ENCODE measurements at regions not wholly inside any gene's neighbourhood (a gene's known extent, or its start where the extent isn't known, plus 50 kb on each side); places are given as distances from the start of the nearest gene placed in this dataset.

GRCh38 chr12:83613586-83614110 is 926.9 kb downstream of the TMTC2 start:
- no peaks in the 10 kb centered on the region for H3K27me3 ChIP-seq (ENCODE audit: control insufficient read depth in 2 of 2, insufficient read depth in 2 of 2, low read length in 2 of 2)
- H4K20me1 ChIP-seq (ENCODE audit: insufficient read depth, low read length) = no peaks in the 10 kb centered on the region
- H3K9me3 Mint-ChIP-seq = peaks cover 0 to 15% (median 4%) of the 10 kb centered on the region in 7 donors
- no peaks in the 10 kb centered on the region for H3K27me3 Mint-ChIP-seq (ENCODE audit: low read depth in 3 of 3)
- H3K27ac ChIP-seq (ENCODE audit: low read depth in 1 of 2, low read length in 2 of 2) = no peak overlapping the region
- no peak overlapping the region for H3K4me3 ChIP-seq (replicated peaks in 1 of 3; ENCODE audit: low read depth in 2 of 3, low read length in 3 of 3)
- H3K36me3 Mint-ChIP-seq = no peaks in the 10 kb centered on the region
- H2AFZ ChIP-seq (ENCODE audit: insufficient read depth, low read depth, low read length, poor library complexity, severe bottlenecking) = no peak overlapping the region
- no peak for TF ChIP-seq CTCF (IDR thresholded peaks at IDR 0.05)
- peaks cover 6 to 13% of the 10 kb centered on the region in 2 donors for H3K9me3 ChIP-seq (replicated peaks in 1 of 2; ENCODE audit: control insufficient read depth in 1 of 2, insufficient read depth in 1 of 2, low read length in 2 of 2)
- H3K4me3 Mint-ChIP-seq = no peak overlapping the region
- no peak for DNase-seq
- H3K79me2 ChIP-seq (ENCODE audit: insufficient read depth, low read length) = no peaks in the 10 kb centered on the region
- no CpG with 5 or more reads among the region's 3 CpGs for WGBS (ENCODE audit: insufficient coverage)
- no peaks in the 10 kb centered on the region for H3K36me3 ChIP-seq (replicated peaks in 1 of 2; ENCODE audit: control insufficient read depth in 1 of 2, insufficient read depth in 2 of 2, low read length in 2 of 2)
- no peak overlapping the region for H3K27ac Mint-ChIP-seq
- H3K4me1 ChIP-seq (ENCODE audit: control insufficient read depth in 1 of 2, insufficient read depth in 2 of 2, low read length in 2 of 2) = no peaks in the 10 kb centered on the region
- H3K4me1 Mint-ChIP-seq = no peaks in the 10 kb centered on the region
- intact Hi-C loops (cut with micrococcal nuclease) = no loop called here
- H3K4me2 ChIP-seq (replicated peaks; ENCODE audit: extremely low read depth, low read length, poor library complexity, severe bottlenecking) = no peak overlapping the region
- H3K9ac ChIP-seq (ENCODE audit: insufficient read depth, low read length, poor library complexity, severe bottlenecking) = no peak overlapping the region

- no peaks in the 10 kb centered on the region for H3K4me1 ChIP-seq (ENCODE audit: control insufficient read depth in 1 of 2, insufficient read depth in 2 of 2, low read length in 2 of 2)
- H3K4me3 ChIP-seq (replicated peaks in 1 of 3; ENCODE audit: low read depth in 2 of 3, low read length in 3 of 3) = no peak overlapping the region
- Mint-ChIP-seq H3K4me3 (no peak overlapping the region), H3K27ac (no peak overlapping the region), H3K4me1 (no peaks in the 10 kb centered on the region), H3K27me3 (ENCODE audit: low read depth in 3 of 3) (no peaks in the 10 kb centered on the region), H3K9me3 (peaks cover 3 to 20% (median 12%) of the 10 kb centered on the region in 7 donors), H3K36me3 (no peaks in the 10 kb centered on the region)
- peaks cover 4 to 27% of the 10 kb centered on the region in 2 donors for H3K9me3 ChIP-seq (replicated peaks in 1 of 2; ENCODE audit: control insufficient read depth in 1 of 2, insufficient read depth in 1 of 2, low read length in 2 of 2)
- no peak for DNase-seq
- H3K36me3 ChIP-seq (replicated peaks in 1 of 2; ENCODE audit: control insufficient read depth in 1 of 2, insufficient read depth in 2 of 2, low read length in 2 of 2) = no peaks in the 10 kb centered on the region
- no peak overlapping the region for H2AFZ ChIP-seq (ENCODE audit: insufficient read depth, low read depth, low read length, poor library complexity, severe bottlenecking)
- no peak for TF ChIP-seq CTCF (IDR thresholded peaks at IDR 0.05)
- H3K9ac ChIP-seq (ENCODE audit: insufficient read depth, low read length, poor library complexity, severe bottlenecking) = no peak overlapping the region
- H3K27ac ChIP-seq (ENCODE audit: low read depth in 1 of 2, low read length in 2 of 2) = no peak overlapping the region
- H3K27me3 ChIP-seq (ENCODE audit: control insufficient read depth in 2 of 2, insufficient read depth in 2 of 2, low read length in 2 of 2) = no peaks in the 10 kb centered on the region
- H4K20me1 ChIP-seq (ENCODE audit: insufficient read depth, low read length) = no peaks in the 10 kb centered on the region
- H3K4me2 ChIP-seq (replicated peaks; ENCODE audit: extremely low read depth, low read length, poor library complexity, severe bottlenecking) = no peak overlapping the region
- WGBS (ENCODE audit: insufficient coverage) = no CpG with 5 or more reads among the region's 1 CpG
- no peaks in the 10 kb centered on the region for H3K79me2 ChIP-seq (ENCODE audit: insufficient read depth, low read length)
- intact Hi-C loops (cut with micrococcal nuclease) = no loop called here
These were observed 916.4 kb downstream of the TMTC2 start for GRCh38 chr12:83603106-83603505.

Data from CD14-positive monocyte (primary cell).